ENCODE measurements at regions not wholly inside any gene's neighbourhood (a gene's known extent, or its start where the extent isn't known, plus 50 kb on each side); places are given as distances from the start of the nearest gene placed in this dataset.

- TF ChIP-seq, protein P1, sequence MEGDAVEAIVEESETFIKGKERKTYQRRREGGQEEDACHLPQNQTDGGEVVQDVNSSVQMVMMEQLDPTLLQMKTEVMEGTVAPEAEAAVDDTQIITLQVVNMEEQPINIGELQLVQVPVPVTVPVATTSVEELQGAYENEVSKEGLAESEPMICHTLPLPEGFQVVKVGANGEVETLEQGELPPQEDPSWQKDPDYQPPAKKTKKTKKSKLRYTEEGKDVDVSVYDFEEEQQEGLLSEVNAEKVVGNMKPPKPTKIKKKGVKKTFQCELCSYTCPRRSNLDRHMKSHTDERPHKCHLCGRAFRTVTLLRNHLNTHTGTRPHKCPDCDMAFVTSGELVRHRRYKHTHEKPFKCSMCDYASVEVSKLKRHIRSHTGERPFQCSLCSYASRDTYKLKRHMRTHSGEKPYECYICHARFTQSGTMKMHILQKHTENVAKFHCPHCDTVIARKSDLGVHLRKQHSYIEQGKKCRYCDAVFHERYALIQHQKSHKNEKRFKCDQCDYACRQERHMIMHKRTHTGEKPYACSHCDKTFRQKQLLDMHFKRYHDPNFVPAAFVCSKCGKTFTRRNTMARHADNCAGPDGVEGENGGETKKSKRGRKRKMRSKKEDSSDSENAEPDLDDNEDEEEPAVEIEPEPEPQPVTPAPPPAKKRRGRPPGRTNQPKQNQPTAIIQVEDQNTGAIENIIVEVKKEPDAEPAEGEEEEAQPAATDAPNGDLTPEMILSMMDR (IDR thresholded peaks at IDR 0.05; ENCODE audit: poor library complexity, severe bottlenecking) = no peak
- TF ChIP-seq SMC3 (conservative IDR thresholded peaks at IDR 0.05; ENCODE audit: poor library complexity) (no peak), EZH2 (IDR thresholded peaks at IDR 0.05; ENCODE audit: borderline replicate concordance, insufficient read depth, low read length, poor library complexity, severe bottlenecking) (no peak), MXI1 (conservative IDR thresholded peaks at IDR 0.05; ENCODE audit: poor library complexity, severe bottlenecking) (no peak), REST (IDR thresholded peaks at IDR 0.05; ENCODE audit: borderline replicate concordance) (no peak), EP300 (conservative IDR thresholded peaks at IDR 0.05; ENCODE audit: poor library complexity, severe bottlenecking) (no peak), POLR2AphosphoS5 (IDR thresholded peaks at IDR 0.05) (no peak), TAF1 (IDR thresholded peaks at IDR 0.05; ENCODE audit: low read depth) (no peak), RAD21 (conservative IDR thresholded peaks at IDR 0.05) (no peak)
- no peaks in the 10 kb centered on the region for H3K36me3 ChIP-seq (ENCODE audit: insufficient read depth, low read length)
- H3K9me2 ChIP-seq (ENCODE audit: insufficient read depth, low read length) = no peaks in the 10 kb centered on the region
- no peaks in the 10 kb centered on the region for H3K9me3 ChIP-seq (ENCODE audit: low read length)
- no peak overlapping the region for H3K4me3 ChIP-seq (ENCODE audit: low read length)
- H3K79me2 ChIP-seq (replicated peaks; ENCODE audit: insufficient read depth, low read length) = no peaks in the 10 kb centered on the region
- no peaks in the 10 kb centered on the region for H3F3A ChIP-seq (ENCODE audit: insufficient read depth, low read length, poor library complexity, severe bottlenecking)
- no peaks in the 10 kb centered on the region for H3K27me3 ChIP-seq (ENCODE audit: insufficient read depth, low read depth, low read length)
- no peaks in the 10 kb centered on the region for H4K20me1 ChIP-seq (ENCODE audit: insufficient read depth)
- no peak overlapping the region for H3K9ac ChIP-seq (ENCODE audit: low read length)
- no peak overlapping the region for H3K4me2 ChIP-seq (ENCODE audit: low read length)
- H2AFZ ChIP-seq (ENCODE audit: low read depth, low read length) = no peak overlapping the region
- H3K27ac ChIP-seq (ENCODE audit: low read length) = no peak overlapping the region
These were observed 310.0 kb downstream of the EDEM1 start for GRCh38 chr3:5497497-5497896.

- Histone ChIP-seq H3K27ac (ENCODE audit: low read length) (no peak overlapping the region), H3K9ac (ENCODE audit: low read length) (no peak overlapping the region), H3K36me3 (ENCODE audit: insufficient read depth, low read length) (no peaks in the 10 kb centered on the region), H3K4me3 (ENCODE audit: low read length) (no peak overlapping the region), H3K79me2 (replicated peaks; ENCODE audit: insufficient read depth, low read length) (no peaks in the 10 kb centered on the region), H2AFZ (ENCODE audit: low read depth, low read length) (no peak overlapping the region), H3K9me2 (ENCODE audit: insufficient read depth, low read length) (no peaks in the 10 kb centered on the region), H4K20me1 (ENCODE audit: insufficient read depth) (no peaks in the 10 kb centered on the region), H3K4me2 (ENCODE audit: low read length) (no peak overlapping the region), H3K9me3 (ENCODE audit: low read length) (no peaks in the 10 kb centered on the region), H3F3A (ENCODE audit: insufficient read depth, low read length, poor library complexity, severe bottlenecking) (no peaks in the 10 kb centered on the region), H3K27me3 (ENCODE audit: insufficient read depth, low read depth, low read length) (no peaks in the 10 kb centered on the region)
- no peak for TF ChIP-seq TAF1 (IDR thresholded peaks at IDR 0.05; ENCODE audit: low read depth)
- no peak for TF ChIP-seq MXI1 (conservative IDR thresholded peaks at IDR 0.05; ENCODE audit: poor library complexity, severe bottlenecking)
- no peak for TF ChIP-seq SMC3 (conservative IDR thresholded peaks at IDR 0.05; ENCODE audit: poor library complexity)
- TF ChIP-seq, protein P1 (IDR thresholded peaks at IDR 0.05; ENCODE audit: poor library complexity, severe bottlenecking) = no peak
- no peak for TF ChIP-seq POLR2AphosphoS5 (IDR thresholded peaks at IDR 0.05)
- TF ChIP-seq EP300 (conservative IDR thresholded peaks at IDR 0.05; ENCODE audit: poor library complexity, severe bottlenecking) = no peak
- no peak for TF ChIP-seq RAD21 (conservative IDR thresholded peaks at IDR 0.05)
- TF ChIP-seq EZH2 (IDR thresholded peaks at IDR 0.05; ENCODE audit: borderline replicate concordance, insufficient read depth, low read length, poor library complexity, severe bottlenecking) = no peak
- no peak for TF ChIP-seq REST (IDR thresholded peaks at IDR 0.05; ENCODE audit: borderline replicate concordance)
These were observed 311.5 kb downstream of the EDEM1 start for GRCh38 chr3:5498981-5499380.
